ENCODE measurements at regions not wholly inside any gene's neighbourhood (a gene's known extent, or its start where the extent isn't known, plus 50 kb on each side); places are given as distances from the start of the nearest gene placed in this dataset.

GRCh38 chr3:3232251-3232650 lies 52.8 kb upstream of the CRBN start:
- POLR2A ChIA-PET: no interaction called here
- no peak for DNase-seq (ENCODE audit: extremely low spot score)
- CTCF ChIA-PET: interaction anchor here (0.7 kb wide), 1 partner anchor 289 kb away, joined by 4 read pairs; no protein-coding TSS in a partner anchor
- TF ChIP-seq BHLHE40 (IDR thresholded peaks at IDR 0.05; ENCODE audit: borderline replicate concordance): no peak
- no peak for TF ChIP-seq NFRKB (IDR thresholded peaks at IDR 0.05)
- TF ChIP-seq SP1 (IDR thresholded peaks at IDR 0.05): no peak
- no peak for TF ChIP-seq FOXA1 (IDR thresholded peaks at IDR 0.05)
- TF ChIP-seq FOXM1 (IDR thresholded peaks at IDR 0.05; ENCODE audit: borderline replicate concordance): no peak
- TF ChIP-seq ARNT (IDR thresholded peaks at IDR 0.05): no peak
- TF ChIP-seq LEF1 (IDR thresholded peaks at IDR 0.05; ENCODE audit: borderline replicate concordance): no peak
- TF ChIP-seq CTBP1 (IDR thresholded peaks at IDR 0.05; ENCODE audit: borderline replicate concordance): no peak
- TF ChIP-seq PKNOX1 (IDR thresholded peaks at IDR 0.05): no peak
- TF ChIP-seq ELF4 (IDR thresholded peaks at IDR 0.05): no peak
- TF ChIP-seq ZNF384 (IDR thresholded peaks at IDR 0.05): no peak
- TF ChIP-seq FOXK2 (IDR thresholded peaks at IDR 0.05): no peak
- no peak for TF ChIP-seq SUZ12 (IDR thresholded peaks at IDR 0.05)
- TF ChIP-seq HDGF (IDR thresholded peaks at IDR 0.05; ENCODE audit: borderline replicate concordance): no peak
- no peak for TF ChIP-seq L3MBTL2 (conservative IDR thresholded peaks at IDR 0.05)
- no peak for TF ChIP-seq TARDBP (IDR thresholded peaks at IDR 0.05)
